GM21381 (cell line): ENCODE measurements at regions not wholly inside any gene's neighbourhood (a gene's known extent, or its start where the extent isn't known, plus 50 kb on each side); places are given as distances from the start of the nearest gene placed in this dataset.
A peak's percentile ranks its signal among the peaks of the same experiment; 100 is the strongest.

Experiments
- ATAC-seq: cut with Tn5 transposase; IDR thresholded peaks from one replicate; pipeline ENCODE4 v1.9.1; 2021; ENCODE audit warnings: mild to moderate bottlenecking, moderate library complexity; ENCODE audit not compliant: unreplicated experiment

DNA sequence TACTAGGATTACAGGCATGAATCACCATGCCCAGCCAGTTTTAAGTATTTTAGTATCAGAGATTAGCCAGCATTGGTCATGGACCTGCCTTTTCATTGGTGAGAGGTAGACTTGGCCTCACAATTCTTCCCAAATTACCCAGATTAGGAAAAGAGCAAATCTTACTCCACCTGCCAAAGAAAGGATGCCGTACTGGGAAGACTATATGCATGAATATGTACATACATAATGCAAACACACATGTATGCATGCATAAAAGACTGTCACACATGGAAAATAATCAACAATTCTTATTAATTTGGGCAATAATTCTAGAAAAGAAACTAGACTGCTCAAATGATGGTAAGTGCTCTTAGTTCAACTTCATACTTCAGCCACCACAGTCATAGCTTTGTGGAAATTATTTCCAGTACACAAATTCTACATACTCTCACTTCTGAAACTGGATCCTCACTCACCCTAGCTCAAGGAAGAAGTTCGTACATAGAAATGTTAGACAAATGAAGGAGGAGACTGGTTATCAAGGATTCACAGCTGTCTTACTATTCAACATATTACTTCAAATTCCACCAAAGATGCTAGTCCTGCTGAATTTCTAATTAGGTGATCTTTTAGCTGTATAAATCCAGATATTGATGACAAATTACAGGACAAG is 73.7 kb downstream of the MINAR2 start:
- ATAC-seq, result no peak

GRCh38 chr5:129830288-129830687 is 74.0 kb upstream of the CHSY3 start:
- no peak for ATAC-seq

DNA sequence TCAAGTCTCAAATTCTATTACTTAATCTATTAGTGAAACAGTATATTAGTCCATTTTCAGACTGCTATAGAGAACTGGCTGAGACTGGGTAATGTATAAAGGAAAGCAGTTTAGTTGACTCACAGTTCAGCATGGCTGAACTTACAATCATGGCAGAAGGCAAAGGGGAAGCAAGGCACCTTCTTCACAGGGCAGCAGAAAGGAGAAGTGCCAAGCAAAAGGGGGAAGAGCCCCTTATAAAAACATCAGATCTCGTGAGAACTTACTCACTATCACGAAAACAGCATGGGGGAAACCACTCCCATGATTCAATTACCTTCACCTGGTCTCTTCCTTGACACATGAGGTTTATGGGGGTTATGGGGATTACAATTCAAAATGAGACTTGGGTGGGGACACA is 67.9 kb upstream of the CHSY3 start:
- ATAC-seq, result no peak

GRCh38 chr5:129844764-129845163 is 59.5 kb upstream of the CHSY3 start:
- ATAC-seq, result no peak

DNA sequence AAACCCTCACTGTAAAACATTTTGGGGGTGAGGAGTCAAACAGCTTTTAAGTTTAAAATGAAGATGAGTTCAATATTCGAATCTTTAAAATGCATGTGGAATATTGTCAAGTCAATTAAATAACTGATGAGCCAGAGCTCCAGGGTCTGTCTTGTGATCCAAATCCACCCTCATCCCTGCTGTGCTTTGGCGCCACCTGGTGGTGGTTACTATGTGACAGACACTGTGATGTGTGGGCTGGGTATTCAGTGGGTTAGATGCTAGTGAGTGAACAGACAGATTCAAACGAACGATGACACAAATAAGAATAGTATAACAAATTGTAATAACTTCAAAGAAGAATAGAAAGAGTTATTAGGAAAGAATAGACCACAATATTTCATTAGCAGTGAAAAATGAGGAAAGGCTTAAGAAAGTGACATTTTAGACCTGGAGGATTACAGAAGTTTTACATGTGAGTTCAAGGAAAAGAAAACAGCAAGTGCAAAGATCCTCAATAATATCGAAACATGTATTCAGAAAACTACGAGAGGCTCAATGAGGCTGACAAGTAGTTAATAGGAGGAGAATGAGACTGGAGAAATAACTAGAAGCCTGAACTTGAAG is 51.4 kb upstream of the CHSY3 start:
- ATAC-seq, result peak; percentile 99

DNA sequence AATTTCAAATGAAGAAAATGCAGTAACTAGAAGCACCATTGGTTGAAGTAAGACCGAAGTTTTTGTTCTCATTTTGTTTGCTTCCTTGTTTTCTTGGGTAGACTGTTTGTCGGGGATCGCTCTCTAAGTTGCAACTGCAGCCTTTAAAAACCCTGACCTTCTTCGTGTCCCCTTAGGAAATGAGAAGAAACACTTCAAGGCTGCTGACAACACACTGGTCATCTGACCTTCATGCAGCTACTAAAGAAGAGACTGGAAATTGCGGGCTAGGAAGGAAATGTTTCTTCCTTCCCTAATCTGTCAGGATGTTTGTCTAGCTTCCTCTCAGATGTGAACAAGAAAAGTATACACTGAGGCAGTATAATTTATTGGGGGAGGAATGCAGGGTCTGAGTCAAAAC is 50.7 kb upstream of the CHSY3 start:
- no peak for ATAC-seq
